Stomach (tissue), 8 donors: ENCODE measurements at regions not wholly inside any gene's neighbourhood (a gene's known extent, or its start where the extent isn't known, plus 50 kb on each side); places are given as distances from the start of the nearest gene placed in this dataset.

Experiments
- DNase-seq, 2 donors: peaks; one replicate each; pipeline versions ENCODE4 v3.0.0 to v3.0.0-alpha.2; 2013 to 2019
- H3K27ac ChIP-seq, 5 donors: fragments of 200-600 bp in 4 of 5; sonication (generic) in 4 of 5; one replicate each; pipeline ENCODE4 v1.5.1; 2013 to 2019; ENCODE audit warnings: mild to moderate bottlenecking in 1 of 5, moderate library complexity in 1 of 5
- H3K27me3 ChIP-seq, 3 donors: fragments of 200-600 bp; sonication (generic); one replicate each; pipeline ENCODE4 v1.5.1; 2017 to 2019; ENCODE audit warnings: mixed run types in 1 of 3
- H3K36me3 ChIP-seq, 4 donors: fragments of 200-600 bp; sonication (generic); 1 replicate in 3 of 4; 2 replicates in 1 of 4; pipeline ENCODE4 v1.5.1; 2016 to 2019
- H3K4me1 ChIP-seq, 4 donors: fragments of 200-600 bp; sonication (generic); one replicate each; pipeline ENCODE4 v1.5.1; 2016 to 2019
- H3K4me3 ChIP-seq, 4 donors: fragments of 200-600 bp; sonication (generic) in 3 of 4; one replicate each; pipeline ENCODE4 v1.5.1; 2016 to 2019; ENCODE audit warnings: mild to moderate bottlenecking in 1 of 4
- H3K9me3 ChIP-seq, 4 donors: fragments of 200-600 bp; sonication (generic); one replicate each; pipeline ENCODE4 v1.5.1; 2016 to 2019
- CTCF ChIP-seq, 7 experiments: fragments of 450-650 bp in 4 of 7; fragments of 200-600 bp in 3 of 7; sonication (generic) in 3 of 7; IDR thresholded peaks; one replicate each; pipeline ENCODE4 v1.5.1; 2016 to 2019; ENCODE audit warnings: antibody characterized with exemption in 7 of 7, control low read depth in 2 of 7, mild to moderate bottlenecking in 1 of 7
- EP300 ChIP-seq: sonication (generic); formaldehyde crosslinking; IDR thresholded peaks from one replicate; pipeline ENCODE4 v1.6.1; 2017; ENCODE audit warnings: antibody characterized with exemption
- POLR2A ChIP-seq, 4 donors: fragments of 450-650 bp; IDR thresholded peaks; one replicate each; pipeline ENCODE4 v1.6.1; 2016; ENCODE audit warnings: antibody characterized with exemption in 4 of 4, control low read depth in 2 of 4, mild to moderate bottlenecking in 1 of 4, moderate library complexity in 1 of 4
- POLR2AphosphoS5 ChIP-seq, 3 donors: sonication (generic); formaldehyde crosslinking; IDR thresholded peaks; one replicate each; pipeline ENCODE4 v1.6.1; 2016; ENCODE audit warnings: antibody characterized with exemption in 3 of 3
- WGBS, 5 donors: extraction: QIAGEN DNeasy Blood & Tissue Kit in 3 of 5; methylation state at CpG; one replicate each; pipeline versions ENCODE4 v1.1.5 to v1.1.7; 2013 to 2018; 5-methylcytosine and 5-hydroxymethylcytosine counted together
- intact Hi-C: fragments of 100-400 bp; cut with DNase I; formaldehyde crosslinking; loops from one replicate; pipeline ENCODE4 v1.15.1; 2023; ENCODE audit warnings: low total_unique reads
- donor health status: healthy with polysubstance abuse.
- donor health status: Bipolar disorder and iron deficiency.
- donor health status: healthy.

DNA sequence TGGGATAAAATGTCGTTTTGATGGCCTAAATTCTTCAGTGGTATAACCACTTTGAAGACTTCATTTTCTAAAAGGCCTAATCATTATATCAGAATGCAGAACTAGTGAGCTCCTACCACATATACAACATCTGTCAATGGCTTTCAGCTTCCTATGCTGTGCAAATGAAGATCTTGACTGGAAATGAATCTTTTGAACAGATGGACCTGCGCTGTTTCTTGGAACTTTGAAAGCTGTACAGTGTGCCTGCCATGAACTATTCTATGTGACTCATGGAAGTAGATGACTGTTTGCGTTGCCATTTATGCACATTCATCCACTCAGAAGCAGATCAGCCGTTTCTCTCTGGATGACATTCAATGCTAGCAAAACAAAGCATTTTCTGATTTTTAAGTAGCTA is 542.2 kb upstream of the USP15 start:
- Histone ChIP-seq H3K27me3 (no peaks in the 10 kb centered on the region), H3K36me3 (no peaks in the 10 kb centered on the region), H3K27ac (no peak overlapping the region), H3K9me3 (no peaks in the 10 kb centered on the region), H3K4me3 (no peak overlapping the region), H3K4me1 (no peaks in the 10 kb centered on the region)
- intact Hi-C loops: no loop called here
- WGBS, 5 donors: 62 to 86% (median 78%) methylated on average over 4 of the region's 4 CpGs
- no peak for DNase-seq
- no peak for TF ChIP-seq POLR2AphosphoS5 (IDR thresholded peaks at IDR 0.05)
- no peak for TF ChIP-seq POLR2A (IDR thresholded peaks at IDR 0.05)
- no peak for TF ChIP-seq EP300
- TF ChIP-seq CTCF (IDR thresholded peaks at IDR 0.05): no peak

GRCh38 chr12:61739925-61740324 is 520.3 kb upstream of the USP15 start:
- Histone ChIP-seq H3K27me3 (no peaks in the 10 kb centered on the region), H3K9me3 (no peaks in the 10 kb centered on the region), H3K36me3 (no peaks in the 10 kb centered on the region), H3K27ac (no peak overlapping the region), H3K4me1 (no peaks in the 10 kb centered on the region), H3K4me3 (no peak overlapping the region)
- no peak for TF ChIP-seq POLR2A (IDR thresholded peaks at IDR 0.05)
- TF ChIP-seq CTCF (IDR thresholded peaks at IDR 0.05): no peak
- no peak for TF ChIP-seq POLR2AphosphoS5 (IDR thresholded peaks at IDR 0.05)
- TF ChIP-seq EP300: no peak
- DNase-seq: no peak
- intact Hi-C loops: no loop called here
- WGBS, 5 donors: 50 to 87% (median 73%) methylated on average over 1 of the region's 1 CpG

- Histone ChIP-seq H3K27me3 (no peaks in the 10 kb centered on the region), H3K4me3 (no peak overlapping the region), H3K27ac (no peak overlapping the region), H3K9me3 (no peaks in the 10 kb centered on the region), H3K4me1 (no peaks in the 10 kb centered on the region), H3K36me3 (no peaks in the 10 kb centered on the region)
- intact Hi-C loops: no loop called here
- 65 to 78% (median 73%) methylated on average over 1 of the region's 1 CpG for WGBS, 5 donors
- no peak for TF ChIP-seq EP300
- no peak for TF ChIP-seq CTCF (IDR thresholded peaks at IDR 0.05)
- no peak for TF ChIP-seq POLR2AphosphoS5 (IDR thresholded peaks at IDR 0.05)
- no peak for TF ChIP-seq POLR2A (IDR thresholded peaks at IDR 0.05)
- DNase-seq: peak in 1 of 2 donors; percentile 8
These were observed 509.6 kb upstream of the USP15 start for GRCh38 chr12:61750604-61751003.

GRCh38 chr12:61754214-61754613 is 506.0 kb upstream of the USP15 start:
- Histone ChIP-seq H3K4me3 (no peak overlapping the region), H3K9me3 (peaks cover 0 to 4% (median 0%) of the 10 kb centered on the region in 4 donors), H3K36me3 (no peaks in the 10 kb centered on the region), H3K27me3 (no peaks in the 10 kb centered on the region), H3K27ac (no peak overlapping the region), H3K4me1 (no peaks in the 10 kb centered on the region)
- 89 to 98% (median 96%) methylated on average over 1 of the region's 1 CpG for WGBS, 5 donors
- TF ChIP-seq POLR2A (IDR thresholded peaks at IDR 0.05): no peak
- TF ChIP-seq EP300: no peak
- TF ChIP-seq POLR2AphosphoS5 (IDR thresholded peaks at IDR 0.05): no peak
- TF ChIP-seq CTCF (IDR thresholded peaks at IDR 0.05): no peak
- no peak for DNase-seq
- intact Hi-C loops: no loop called here
